Adipocyte (in vitro differentiated cells): ENCODE measurements at regions not wholly inside any gene's neighbourhood (a gene's known extent, or its start where the extent isn't known, plus 50 kb on each side); places are given as distances from the start of the nearest gene placed in this dataset.
"Not testable (repeated sequence)": the region's sequence is repeated elsewhere in the genome, so short reads cannot be mapped to it uniquely, and the experiment has no call there.

Experiments
- DNase-seq: peaks from one replicate; pipeline ENCODE4 v3.0.0-alpha.2; 2015; ENCODE audit warnings: low read depth
- H3K27me3 ChIP-seq: replicated peaks from 2 replicates; pipeline ENCODE4 v1.7.0; 2013; ENCODE audit warnings: mild to moderate bottlenecking, low read length, moderate library complexity; ENCODE audit not compliant: control insufficient read depth, insufficient read depth
- H3K36me3 ChIP-seq: 2 replicates; pipeline ENCODE4 v1.7.0; 2013; ENCODE audit warnings: low read length, mild to moderate bottlenecking, moderate library complexity; ENCODE audit not compliant: control insufficient read depth, insufficient read depth, severe bottlenecking
- H3K4me1 ChIP-seq: 2 replicates; pipeline ENCODE4 v1.7.0; 2013; ENCODE audit warnings: mild to moderate bottlenecking, low read length, moderate library complexity; ENCODE audit not compliant: control insufficient read depth, insufficient read depth
- H3K4me3 ChIP-seq: 2 replicates; pipeline ENCODE4 v1.7.0; 2013; ENCODE audit warnings: mild to moderate bottlenecking, low read length, moderate library complexity
- H3K9ac ChIP-seq: 2 replicates; pipeline ENCODE4 v1.7.0; 2013; ENCODE audit warnings: mild to moderate bottlenecking, low read length, moderate library complexity
- H3K9me3 ChIP-seq: 2 replicates; pipeline ENCODE4 v1.7.0; 2013; ENCODE audit warnings: mild to moderate bottlenecking, low read length, moderate library complexity; ENCODE audit not compliant: control insufficient read depth

DNA sequence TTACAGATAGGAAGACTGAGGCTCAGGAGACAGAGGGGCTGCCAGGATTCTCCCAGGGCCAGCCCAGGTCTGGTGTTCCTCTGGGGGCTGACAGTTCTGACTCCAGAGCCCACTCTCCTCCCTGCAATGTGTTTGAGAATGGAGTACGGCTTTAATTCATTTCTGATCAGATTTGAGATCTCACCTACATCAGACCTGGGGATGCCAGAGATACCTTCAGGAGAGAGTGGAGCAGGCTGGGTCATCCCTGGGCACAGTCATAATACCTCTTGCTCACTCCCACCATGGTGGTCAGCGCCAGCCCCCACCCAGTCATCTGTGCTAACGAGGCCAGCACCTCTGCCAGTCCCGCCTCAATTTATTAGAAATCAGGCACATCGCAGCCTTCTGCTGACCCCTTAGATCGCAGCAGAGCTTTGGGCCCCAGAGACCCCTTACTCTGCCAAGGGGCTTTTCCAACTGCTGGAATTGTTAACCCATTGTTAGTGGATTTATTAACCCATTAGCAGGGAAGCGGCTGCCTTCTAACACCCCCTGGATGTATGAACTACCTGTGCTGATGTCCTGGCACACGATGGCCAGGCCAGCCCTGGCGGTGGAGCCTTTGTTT, 352.1 kb downstream of the MATN1 start:
- H3K4me3 ChIP-seq = no peak overlapping the region
- H3K4me1 ChIP-seq = no peaks in the 10 kb centered on the region
- H3K9ac ChIP-seq = no peak overlapping the region
- H3K9me3 ChIP-seq = no peaks in the 10 kb centered on the region
- H3K36me3 ChIP-seq = no peaks in the 10 kb centered on the region
- H3K27me3 ChIP-seq = peaks cover 21% of the 10 kb centered on the region
- no peak for DNase-seq

DNA sequence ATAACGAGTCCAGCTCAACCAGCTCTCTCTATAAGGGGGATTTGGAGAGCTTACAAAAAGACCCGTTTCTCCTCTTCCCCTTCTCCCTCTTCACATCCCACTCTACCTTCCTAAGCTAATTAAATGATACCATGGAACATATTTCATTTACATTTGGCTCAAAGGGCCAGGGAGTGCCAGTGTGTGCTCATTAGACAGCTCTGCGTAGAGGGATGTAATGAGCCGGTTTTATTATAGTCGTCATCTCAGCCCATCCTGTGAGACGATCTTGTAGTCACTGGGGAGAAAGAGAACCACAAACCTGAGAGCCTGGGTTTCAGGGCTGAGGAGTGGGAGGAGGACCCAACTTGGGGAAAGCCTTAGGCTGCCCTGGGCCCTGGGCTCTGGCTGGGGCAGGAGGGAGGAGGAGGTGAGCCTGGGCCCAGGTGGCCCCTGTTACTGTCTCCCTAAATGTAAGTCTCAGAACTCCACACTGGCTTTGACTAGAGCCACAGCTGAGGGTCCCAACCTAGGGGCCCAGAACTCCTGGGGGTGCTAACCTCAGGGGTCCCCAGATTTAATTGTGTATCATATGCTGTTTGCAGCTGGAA, 354.6 kb downstream of the MATN1 start:
- Histone ChIP-seq H3K9me3 (no peaks in the 10 kb centered on the region), H3K36me3 (no peaks in the 10 kb centered on the region), H3K27me3 (peaks cover 27% of the 10 kb centered on the region), H3K4me3 (no peak overlapping the region), H3K9ac (no peak overlapping the region), H3K4me1 (no peaks in the 10 kb centered on the region)
- no peak for DNase-seq

DNA sequence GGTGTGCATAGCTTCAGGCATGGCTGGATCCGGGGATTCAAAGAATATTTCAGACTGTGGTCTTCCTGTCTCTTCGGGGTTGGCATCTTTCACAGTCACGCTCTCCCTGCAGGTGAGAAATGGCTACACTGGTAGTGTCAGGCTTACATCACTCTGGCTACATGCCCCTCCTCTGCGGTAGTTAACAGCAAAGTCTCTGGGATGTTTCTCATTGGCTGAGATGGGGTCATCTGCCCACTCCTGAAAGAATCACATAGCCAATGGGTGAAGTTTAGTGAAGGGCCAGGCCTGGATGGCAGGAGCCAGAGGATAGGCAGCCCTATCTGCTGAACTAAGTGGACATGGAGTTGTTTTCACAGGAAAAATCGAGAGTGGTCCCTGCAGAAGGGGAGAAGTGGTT, 356.5 kb downstream of the MATN1 start:
- no peaks in the 10 kb centered on the region for H3K4me1 ChIP-seq
- DNase-seq = no peak
- no peak overlapping the region for H3K9ac ChIP-seq
- no peaks in the 10 kb centered on the region for H3K9me3 ChIP-seq
- H3K4me3 ChIP-seq = no peak overlapping the region
- H3K27me3 ChIP-seq = peaks cover 23% of the 10 kb centered on the region
- H3K36me3 ChIP-seq = no peaks in the 10 kb centered on the region

DNA sequence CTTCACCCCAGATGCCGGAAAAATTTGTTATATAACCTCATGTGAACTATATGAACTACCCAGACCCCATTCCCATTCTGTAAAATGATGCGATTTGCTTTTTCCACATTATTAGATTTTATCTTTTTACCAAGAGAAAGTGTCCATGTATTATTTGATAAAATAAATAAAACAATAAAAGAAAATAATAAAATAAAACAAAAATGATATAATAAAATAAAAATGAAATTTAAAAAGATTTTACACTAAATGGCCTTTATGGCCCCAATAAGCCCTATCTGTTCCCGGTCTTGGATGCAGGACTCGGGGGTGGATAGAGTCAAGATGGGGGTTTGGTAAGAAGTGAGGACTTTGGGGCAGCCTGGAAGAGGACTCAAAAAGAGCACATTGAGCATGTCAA, 357.2 kb downstream of the MATN1 start:
- Histone ChIP-seq H3K9ac (no peak overlapping the region), H3K36me3 (no peaks in the 10 kb centered on the region), H3K4me1 (no peaks in the 10 kb centered on the region), H3K27me3 (peaks cover 22% of the 10 kb centered on the region), H3K4me3 (no peak overlapping the region), H3K9me3 (no peaks in the 10 kb centered on the region)
- DNase-seq = no peak

DNA sequence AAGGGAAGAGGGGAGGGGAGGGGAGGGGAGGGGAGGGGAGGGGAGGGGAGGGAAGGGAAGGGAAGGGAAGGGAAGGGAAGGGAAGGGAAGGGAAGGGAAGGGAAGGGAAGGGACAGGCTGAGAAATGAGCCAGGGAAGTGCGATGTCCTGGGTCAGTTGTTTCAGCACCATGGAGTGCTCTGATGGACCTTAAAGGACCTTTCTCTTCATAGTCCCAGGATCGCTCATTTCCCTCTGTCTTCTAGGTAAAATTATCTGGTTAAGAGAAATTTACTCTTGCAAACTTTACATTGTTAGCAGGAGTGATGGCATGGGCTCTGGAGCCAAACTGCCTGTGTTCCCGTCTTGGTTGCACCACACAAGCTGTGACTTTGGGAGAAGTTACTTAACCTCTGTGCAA, 357.8 kb downstream of the MATN1 start:
- no peaks in the 10 kb centered on the region for H3K4me1 ChIP-seq
- no peaks in the 10 kb centered on the region for H3K9me3 ChIP-seq
- H3K9ac ChIP-seq = no peak overlapping the region
- H3K27me3 ChIP-seq = peaks cover 19% of the 10 kb centered on the region
- no peak for DNase-seq
- H3K4me3 ChIP-seq = no peak overlapping the region
- H3K36me3 ChIP-seq = no peaks in the 10 kb centered on the region

DNA sequence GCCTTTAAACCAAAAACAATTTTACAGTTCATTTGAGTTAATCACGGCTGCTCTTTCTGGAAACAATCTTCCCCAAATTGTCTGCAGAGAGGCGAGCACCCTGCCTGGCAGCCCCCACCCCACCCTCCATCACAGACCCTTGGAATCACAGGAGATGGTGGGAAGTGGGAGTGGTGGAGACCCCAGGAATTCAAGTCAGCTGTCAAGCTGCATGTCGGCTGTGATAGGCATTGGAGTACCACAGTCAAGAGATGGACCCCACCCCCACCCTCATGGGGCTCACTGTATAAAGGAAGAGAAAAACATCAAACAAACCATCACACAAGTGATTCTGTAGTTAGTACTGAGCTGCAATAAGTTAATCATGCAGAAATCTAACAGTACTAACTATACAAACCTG, 360.4 kb downstream of the MATN1 start:
- DNase-seq = no peak
- Histone ChIP-seq H3K36me3 (no peaks in the 10 kb centered on the region), H3K4me1 (no peaks in the 10 kb centered on the region), H3K9ac (no peak overlapping the region), H3K9me3 (peaks cover 2% of the 10 kb centered on the region), H3K27me3 (peaks cover 13% of the 10 kb centered on the region), H3K4me3 (no peak overlapping the region)

DNA sequence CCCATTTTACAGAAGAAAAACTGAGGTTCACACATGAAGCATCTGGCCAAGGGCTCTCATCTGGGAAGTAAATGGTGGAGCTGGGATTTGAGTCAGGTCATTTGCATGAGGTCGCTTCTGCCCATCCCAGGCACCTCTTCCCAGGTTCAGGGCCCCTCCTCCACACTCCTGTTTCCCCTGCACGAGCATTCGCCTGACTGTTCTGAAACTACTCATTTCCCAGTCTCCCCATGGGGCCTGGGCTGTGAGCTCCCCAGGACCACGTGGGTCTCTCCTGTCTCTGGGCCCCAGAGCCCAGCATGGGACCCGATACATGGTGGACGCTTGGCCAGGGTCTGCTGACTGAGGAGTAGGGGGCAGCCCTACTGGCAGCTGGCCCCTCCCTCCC, 360.8 kb downstream of the MATN1 start:
- DNase-seq = no peak
- no peaks in the 10 kb centered on the region for H3K36me3 ChIP-seq
- no peaks in the 10 kb centered on the region for H3K4me1 ChIP-seq

DNA sequence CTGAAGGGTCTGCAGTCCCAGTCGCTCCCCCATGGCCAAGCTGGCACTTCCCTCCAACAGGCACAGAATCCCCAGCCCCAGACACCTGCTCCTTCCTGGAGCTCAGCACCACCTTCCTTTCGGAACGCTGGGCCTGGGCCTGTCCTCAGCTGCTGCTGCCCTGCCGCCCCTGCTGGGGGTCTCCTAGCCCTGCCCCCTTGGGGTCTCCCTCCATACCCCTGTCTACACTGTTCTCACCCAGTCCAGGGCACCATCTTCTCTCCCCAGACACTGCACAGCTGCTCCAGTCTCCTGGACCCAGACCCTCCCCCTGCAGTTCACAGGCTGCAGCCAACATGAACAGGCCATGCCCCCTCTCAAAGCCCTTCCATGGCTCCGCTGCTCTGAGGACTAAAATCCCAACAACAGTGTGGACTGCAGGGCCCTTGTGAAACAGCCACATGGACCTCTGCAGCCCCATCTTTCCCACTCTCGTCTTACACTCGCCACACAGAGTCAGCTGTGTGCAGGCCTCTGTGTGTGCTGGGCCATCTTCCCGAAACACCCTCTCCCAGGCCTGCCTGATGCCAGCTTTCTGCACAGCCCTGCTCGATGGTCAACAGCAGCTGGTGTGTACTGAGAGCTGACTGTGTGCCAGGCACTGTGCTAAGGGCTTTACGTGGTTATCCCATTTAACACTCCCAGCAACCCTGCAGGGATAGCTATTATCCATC, 361.3 kb downstream of the MATN1 start:
- not testable (repeated sequence) for H3K9me3 ChIP-seq, H3K4me1 ChIP-seq, H3K9ac ChIP-seq, H3K4me3 ChIP-seq, DNase-seq, H3K36me3 ChIP-seq
- H3K27me3 ChIP-seq = peaks cover 19% of the 10 kb centered on the region

More for the DNA sequence above, 360.8 kb downstream of the MATN1 start:
- Histone ChIP-seq H3K9ac (no peak overlapping the region), H3K4me3 (no peak overlapping the region), H3K9me3 (peaks cover 2% of the 10 kb centered on the region), H3K27me3 (peaks cover 15% of the 10 kb centered on the region)

DNA sequence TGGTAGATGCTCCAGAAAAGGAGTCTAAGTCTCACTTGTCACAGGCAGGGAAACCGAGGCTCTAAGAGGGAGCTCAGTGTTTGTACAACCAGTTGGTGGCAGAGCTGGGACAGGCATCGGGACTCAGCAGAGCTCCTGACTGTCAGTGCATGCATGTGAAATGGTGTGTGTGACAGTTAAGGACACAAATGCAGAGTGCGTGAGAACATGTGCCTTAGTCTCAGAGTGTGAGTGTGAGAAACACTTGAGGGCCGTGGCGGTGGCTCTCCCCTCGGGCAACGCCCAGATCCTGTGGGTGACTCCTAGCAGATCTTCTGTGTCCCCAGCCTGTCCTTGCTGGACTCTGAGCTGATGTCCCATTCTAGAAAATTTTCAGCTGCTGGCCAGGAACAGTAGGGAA, 362.6 kb downstream of the MATN1 start:
- H3K36me3 ChIP-seq = no peaks in the 10 kb centered on the region
- DNase-seq = no peak
- H3K4me1 ChIP-seq = no peaks in the 10 kb centered on the region
- peaks cover 21% of the 10 kb centered on the region for H3K27me3 ChIP-seq
- H3K9me3 ChIP-seq = peaks cover 2% of the 10 kb centered on the region
- no peak overlapping the region for H3K9ac ChIP-seq
- no peak overlapping the region for H3K4me3 ChIP-seq

DNA sequence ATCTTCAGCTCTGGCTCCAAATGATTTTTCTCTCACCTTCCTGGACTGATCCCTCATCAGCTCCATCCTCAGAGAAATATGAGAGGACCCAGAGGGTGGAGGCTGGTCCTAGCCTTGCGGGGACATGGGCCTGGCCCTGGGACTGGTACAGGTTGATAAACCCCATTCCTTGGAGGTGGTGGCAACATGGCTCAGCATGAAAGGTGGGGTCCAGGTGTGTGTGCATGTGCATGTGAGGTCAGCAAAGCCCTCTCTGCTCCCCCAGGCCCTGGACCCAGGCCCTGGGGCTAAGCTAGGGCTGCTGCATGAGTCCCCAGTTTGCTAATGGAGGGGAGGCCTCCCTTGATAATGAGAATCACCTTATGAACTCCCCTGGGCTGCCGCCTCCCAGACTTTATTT, 363.1 kb downstream of the MATN1 start:
- H3K4me3 ChIP-seq = no peak overlapping the region
- no peak overlapping the region for H3K9ac ChIP-seq
- H3K27me3 ChIP-seq = peaks cover 21% of the 10 kb centered on the region
- H3K4me1 ChIP-seq = no peaks in the 10 kb centered on the region
- no peak for DNase-seq
- H3K36me3 ChIP-seq = no peaks in the 10 kb centered on the region
- peaks cover 2% of the 10 kb centered on the region for H3K9me3 ChIP-seq

DNA sequence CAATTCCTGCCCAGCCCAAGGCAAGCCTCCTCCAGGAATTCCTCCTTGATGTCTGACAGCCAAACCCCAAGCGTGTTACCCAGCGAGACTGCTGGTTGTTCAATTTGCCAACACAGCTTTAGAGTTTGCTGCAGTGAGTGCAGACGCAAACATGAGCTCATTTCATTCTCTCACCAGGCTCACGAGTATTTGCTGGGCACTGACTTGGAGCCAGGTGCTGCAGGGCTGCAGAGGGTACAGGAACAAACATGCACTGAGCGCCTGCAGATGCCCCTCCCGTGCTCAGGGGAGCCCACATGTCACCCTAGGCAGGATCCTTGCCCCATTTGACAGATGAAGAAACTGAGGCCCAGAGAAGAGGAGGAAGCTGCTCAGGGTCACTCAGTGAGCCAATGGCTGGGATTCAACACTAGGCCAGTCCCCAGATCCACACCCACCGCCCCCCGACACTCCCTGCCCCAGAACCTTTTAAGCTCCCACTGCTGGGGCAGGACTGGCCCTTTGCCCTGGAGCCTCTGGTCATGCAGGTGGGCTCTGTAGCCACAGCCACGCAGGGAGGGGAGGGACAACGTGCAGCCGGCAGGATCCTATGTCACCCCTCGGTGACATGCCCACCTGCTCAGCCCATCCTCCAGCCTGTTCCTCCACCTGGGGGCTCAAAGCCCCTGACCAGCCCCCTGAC, 363.7 kb downstream of the MATN1 start:
- H3K4me1 ChIP-seq = no peaks in the 10 kb centered on the region
- H3K9me3 ChIP-seq = peaks cover 2% of the 10 kb centered on the region
- no peaks in the 10 kb centered on the region for H3K36me3 ChIP-seq
- no peak for DNase-seq
- peaks cover 21% of the 10 kb centered on the region for H3K27me3 ChIP-seq
- no peak overlapping the region for H3K4me3 ChIP-seq
- H3K9ac ChIP-seq = no peak overlapping the region
